ENCODE measurements at regions not wholly inside any gene's neighbourhood (a gene's known extent, or its start where the extent isn't known, plus 50 kb on each side); places are given as distances from the start of the nearest gene placed in this dataset.

- DNase-seq (ENCODE audit: low read depth): no peak
These were observed 72.1 kb upstream of the TNRC6C start for GRCh38 chr17:77886387-77886728.

GRCh38 chr17:77887110-77887463 is 71.4 kb upstream of the TNRC6C start:
- DNase-seq (ENCODE audit: low read depth): no peak

- DNase-seq (ENCODE audit: low read depth): peak; percentile 83
These were observed 70.8 kb upstream of the TNRC6C start for GRCh38 chr17:77887464-77888241.

GRCh38 chr17:77888242-77889134 is 70.0 kb upstream of the TNRC6C start:
- no peak for DNase-seq (ENCODE audit: low read depth)

- DNase-seq (ENCODE audit: low read depth): no peak
These were observed 69.4 kb upstream of the TNRC6C start for GRCh38 chr17:77889135-77889505.

- DNase-seq (ENCODE audit: low read depth): no peak
These were observed 68.4 kb upstream of the TNRC6C start for GRCh38 chr17:77889866-77890760.

GRCh38 chr17:77890771-77891170 is 67.7 kb upstream of the TNRC6C start:
- DNase-seq (ENCODE audit: low read depth): no peak

- DNase-seq (ENCODE audit: low read depth): no peak
These were observed 66.9 kb upstream of the TNRC6C start for GRCh38 chr17:77891602-77892001.

GRCh38 chr17:77892031-77892430 is 66.5 kb upstream of the TNRC6C start:
- DNase-seq (ENCODE audit: low read depth): no peak

- no peak for DNase-seq (ENCODE audit: low read depth)
These were observed 65.9 kb upstream of the TNRC6C start for GRCh38 chr17:77892469-77893143.

- DNase-seq (ENCODE audit: low read depth): no peak
These were observed 65.1 kb upstream of the TNRC6C start for GRCh38 chr17:77893144-77894044.

GRCh38 chr17:77894126-77894956 is 64.2 kb upstream of the TNRC6C start:
- DNase-seq (ENCODE audit: low read depth): no peak

GRCh38 chr17:77897741-77898301 is 60.7 kb upstream of the TNRC6C start:
- no peak for DNase-seq (ENCODE audit: low read depth)

GRCh38 chr17:77898521-77899434 is 59.7 kb upstream of the TNRC6C start:
- DNase-seq (ENCODE audit: low read depth): no peak

- no peak for DNase-seq (ENCODE audit: low read depth)
These were observed 59.0 kb upstream of the TNRC6C start for GRCh38 chr17:77899498-77899897.

GRCh38 chr17:77901481-77901880 is 57.0 kb upstream of the TNRC6C start:
- DNase-seq (ENCODE audit: low read depth): no peak

GRCh38 chr17:77905266-77905665 is 53.2 kb upstream of the TNRC6C start:
- no peak for DNase-seq (ENCODE audit: low read depth)

GRCh38 chr17:77905766-77906165 is 52.7 kb upstream of the TNRC6C start:
- DNase-seq (ENCODE audit: low read depth): no peak

Measured in fibroblast of gingiva (primary cell).